GM12891 (cell line): ENCODE measurements at regions not wholly inside any gene's neighbourhood (a gene's known extent, or its start where the extent isn't known, plus 50 kb on each side); places are given as distances from the start of the nearest gene placed in this dataset.

ENCODE experiments used
- PAX5 ChIP-seq: IDR thresholded peaks from 2 replicates; pipeline ENCODE4 v1.6.1; 2011; ENCODE audit warnings: low read length, moderate library complexity, mild to moderate bottlenecking; ENCODE audit not compliant: insufficient read depth, severe bottlenecking
- POLR2A ChIP-seq: IDR thresholded peaks from 2 replicates; pipeline ENCODE4 v1.6.1; 2011; ENCODE audit warnings: low read depth, low read length, control low read depth
- POLR2AphosphoS5 ChIP-seq: IDR thresholded peaks from 2 replicates; pipeline ENCODE4 v1.6.1; 2011; ENCODE audit warnings: low read depth, low read length, control low read depth
- POU2F2 ChIP-seq: IDR thresholded peaks from 2 replicates; pipeline ENCODE4 v1.6.1; 2011; ENCODE audit warnings: low read depth, mild to moderate bottlenecking, control low read depth, low read length, moderate library complexity
- SPI1 ChIP-seq: IDR thresholded peaks from 2 replicates; pipeline ENCODE4 v1.6.1; 2011; ENCODE audit warnings: low read depth, low read length, control low read depth
- TAF1 ChIP-seq: IDR thresholded peaks from 2 replicates; pipeline ENCODE4 v1.6.1; 2011; ENCODE audit warnings: low read depth, low read length, control low read depth

DNA sequence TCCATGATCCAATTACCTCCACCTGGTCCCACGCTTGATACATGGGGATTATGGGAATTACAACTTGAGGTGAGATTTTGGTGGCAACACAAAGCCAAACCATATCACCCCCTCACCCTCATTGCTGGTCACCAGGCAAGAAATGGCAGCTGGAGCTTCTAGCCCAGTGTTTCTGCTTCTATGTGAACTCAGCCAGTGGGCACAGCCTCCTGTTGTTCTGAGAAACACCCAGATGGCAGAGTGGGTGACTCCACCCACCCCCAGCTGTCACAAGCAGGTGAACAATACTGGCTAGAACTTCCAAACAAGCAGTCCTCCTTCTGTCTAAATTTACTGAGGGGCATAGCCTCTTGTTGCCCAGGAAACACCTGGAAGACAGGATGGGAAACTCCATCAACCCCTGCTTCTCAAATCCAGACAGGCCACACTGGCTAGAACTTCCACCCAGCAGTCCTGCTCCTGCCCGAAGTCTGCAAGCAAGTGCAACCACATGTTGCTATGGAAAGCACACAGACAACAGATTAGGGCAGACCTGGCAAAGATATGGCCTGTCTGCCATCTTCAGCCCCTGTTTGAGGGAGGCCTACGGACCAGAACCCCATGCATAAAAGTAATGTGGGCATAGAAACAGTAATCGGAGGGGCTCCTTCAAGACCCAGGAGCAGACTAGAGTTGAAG lies 114.1 kb downstream of the DTWD1 start:
- TF ChIP-seq TAF1 (no peak), POLR2A (no peak), POLR2AphosphoS5 (no peak), SPI1 (no peak), POU2F2 (no peak), PAX5 (no peak)
